HepG2 (cell line): ENCODE measurements at regions not wholly inside any gene's neighbourhood (a gene's known extent, or its start where the extent isn't known, plus 50 kb on each side); places are given as distances from the start of the nearest gene placed in this dataset. TPM values are rescaled to one million over a fixed set of nuclear protein-coding genes. Genes with fewer than 3 reads are reported as not detected.

Experiments
- ATAC-seq: fragments of 200-7000 bp; cut with Tn5 transposase; 3 replicates; pipeline ENCODE4 v1.9.1; 2020; ENCODE audit warnings: mild to moderate bottlenecking, moderate library complexity
- BruUV-seq: library from RNA; stranded (reverse); fragments of 400-500 nt; replicated peaks from 2 replicates; lab custom pipeline; 2021; lab: Mats Ljungman, UMichigan
- CTCF ChIA-PET: fragments of 300-600 bp; formaldehyde crosslinking; extraction: SDS; loops from one replicate; lab custom pipeline; 2021; ENCODE audit warnings: low total read pairs, inconsistent platforms, low intra/inter-chr PET ratio; lab: Yijun Ruan, JAX
- POLR2A ChIA-PET: fragments of 350-600 bp; sonication (Branson Sonifier 250); formaldehyde crosslinking; loops from one replicate; lab custom pipeline; 2020; ENCODE audit warnings: antibody characterized with exemption, inconsistent platforms; lab: Yijun Ruan, JAX
- DNase-seq: peaks from one replicate; pipeline ENCODE4 v3.0.0-alpha.2; 2015; ENCODE audit warnings: low spot score
- FAIRE-seq: peaks from 3 replicates; lab custom pipeline; 2011; peaks lifted over from hg19 to GRCh38; lab: Jason Lieb, UNC
- H2AFZ ChIP-seq: one replicate; pipeline ENCODE4 v1.6.1; 2011; ENCODE audit warnings: low read length, inconsistent platforms
- H3K27ac ChIP-seq: fragments of 300-600 bp; 3 replicates; pipeline ENCODE4 v1.8.0; 2011; ENCODE audit warnings: mixed run types, mild to moderate bottlenecking, mixed read lengths, low read length, inconsistent platforms; ENCODE audit not compliant: insufficient read depth; ENCODE audit errors: extremely low read length
- H3K27me3 ChIP-seq, 2 experiments: fragments of 200-600 bp in 1 of 2; 2 replicates in 1 of 2; 3 replicates in 1 of 2; pipeline versions ENCODE4 v1.6.0 to v1.8.0; 2011; ENCODE audit warnings: low read length in 2 of 2, mild to moderate bottlenecking in 2 of 2, moderate library complexity in 2 of 2, inconsistent platforms in 1 of 2; ENCODE audit not compliant: insufficient read depth in 2 of 2, control insufficient read depth in 1 of 2
- H3K36me3 ChIP-seq, 2 experiments: fragments of 200-600 bp in 1 of 2; replicated peaks in 1 of 2; 2 replicates in 1 of 2; 3 replicates in 1 of 2; pipeline versions ENCODE4 v1.5.1 to v1.8.0; 2011; ENCODE audit warnings: low read length in 2 of 2, inconsistent platforms in 1 of 2; ENCODE audit not compliant: insufficient read depth in 2 of 2, control insufficient read depth in 1 of 2
- H3K4me1 ChIP-seq: 2 replicates; pipeline ENCODE4 v1.5.1; 2012; ENCODE audit warnings: low read length, inconsistent platforms; ENCODE audit not compliant: insufficient read depth
- H3K4me2 ChIP-seq: 2 replicates; pipeline ENCODE4 v1.6.0; 2011; ENCODE audit warnings: low read depth, low read length, inconsistent platforms
- H3K4me3 ChIP-seq, 3 experiments: fragments of 200-600 bp in 1 of 3; sonication (generic), shearing (Covaris generic) in 1 of 3; replicated peaks in 1 of 3; 2 replicates each; pipeline ENCODE4 v1.5.1; 2011 to 2016; ENCODE audit warnings: low read length in 3 of 3, inconsistent platforms in 2 of 3, low read depth in 2 of 3, mild to moderate bottlenecking in 2 of 3, control low read depth in 1 of 3, mixed read lengths in 1 of 3; ENCODE audit not compliant: insufficient read depth in 1 of 3
- H3K79me2 ChIP-seq: one replicate; pipeline ENCODE4 v1.6.1; 2011; ENCODE audit warnings: low read length, inconsistent platforms; ENCODE audit not compliant: insufficient read depth
- H3K9ac ChIP-seq: 2 replicates; pipeline ENCODE4 v1.6.0; 2011; ENCODE audit warnings: mild to moderate bottlenecking, low read depth, low read length, inconsistent platforms; ENCODE audit not compliant: insufficient read depth
- H3K9me3 ChIP-seq: 2 replicates; pipeline ENCODE4 v1.5.1; 2012; ENCODE audit warnings: mild to moderate bottlenecking, low read length
- H4K20me1 ChIP-seq: 2 replicates; pipeline ENCODE4 v1.6.0; 2011; ENCODE audit warnings: inconsistent platforms, mild to moderate bottlenecking, low read length, moderate library complexity; ENCODE audit not compliant: insufficient read depth
- EHMT2 ChIP-seq: fragments of 200-600 bp; sonication (generic); IDR thresholded peaks from 2 replicates; pipeline ENCODE4 v1.7.0; 2017; ENCODE audit warnings: antibody characterized with exemption, low read depth, low read length, borderline replicate concordance
- HDAC6 ChIP-seq: fragments of 200-600 bp; sonication (generic); IDR thresholded peaks from 2 replicates; pipeline ENCODE4 v1.7.0; 2017; ENCODE audit warnings: mild to moderate bottlenecking, antibody characterized with exemption, low read length, low read depth
- NR3C1 ChIP-seq: sonication (generic); formaldehyde crosslinking; IDR thresholded peaks from 2 replicates; pipeline ENCODE4 v1.4.0; 2020; ENCODE audit warnings: missing genetic modification reagents
- ZFP36L1 ChIP-seq: sonication (generic); formaldehyde crosslinking; IDR thresholded peaks from 2 replicates; pipeline ENCODE4 v1.8.0; 2022; ENCODE audit warnings: mild to moderate bottlenecking, missing genetic modification reagents, moderate library complexity
- ZNF234 ChIP-seq: sonication (generic); formaldehyde crosslinking; conservative IDR thresholded peaks from 2 replicates; pipeline ENCODE4 v1.5.1; 2020; ENCODE audit warnings: mild to moderate bottlenecking, missing genetic modification reagents
- ZNF550 ChIP-seq: sonication (generic); formaldehyde crosslinking; IDR thresholded peaks from 2 replicates; pipeline ENCODE4 v1.4.0; 2020; ENCODE audit warnings: mild to moderate bottlenecking, missing genetic modification reagents, borderline replicate concordance
- WGBS: methylation state at CpG from one replicate; pipeline ENCODE4 v1.1.6; 2017; ENCODE audit warnings: low lambda C conversion rate; 5-methylcytosine and 5-hydroxymethylcytosine counted together
- in situ Hi-C: cut with HindIII; loops from 2 replicates; pipeline ENCODE4 v1.10.0; 2017; ENCODE audit warnings: low pct_unique_long_range_greater_than_20kb; ENCODE audit not compliant: extremely low pct_ligation_motif_present
- intact Hi-C: fragments of 100-400 bp; cut with micrococcal nuclease; formaldehyde crosslinking; loops from one replicate; pipeline ENCODE4 v1.10.0; 2022; ENCODE audit not compliant: unreplicated experiment
- microRNA-seq: library from miRNA; unstranded; fragments of <30 nt; microRNA quantifications from one replicate; pipeline ENCODE4, GENCODE V29; 2020
- small RNA-seq, 3 experiments: library from RNA; depleted of rRNA; stranded (forward); fragments of <200 nt; gene quantifications; one replicate each; pipeline ENCODE3, GENCODE V24; 2012; ENCODE audit warnings: low read depth in 2 of 3, low replicate concordance in 1 of 3; ENCODE audit not compliant: insufficient read length in 3 of 3, insufficient read depth in 2 of 3

GRCh38 chr4:29459926-29460325, 1260.2 kb upstream of the PCDH7 start (continued):
- TF ChIP-seq ZNF550 (CRISPR knock-in tag): no peak

GRCh38 chr4:29467044-29467717, 1253.0 kb upstream of the PCDH7 start:
- Histone ChIP-seq H3K36me3 (no peaks in the 10 kb centered on the region), H3K79me2 (no peaks in the 10 kb centered on the region), H3K4me3 (no peak overlapping the region), H3K27ac (no peak overlapping the region), H3K9me3 (peaks cover 79% of the 10 kb centered on the region), H3K4me2 (no peak overlapping the region), H3K9ac (no peak overlapping the region), H4K20me1 (no peaks in the 10 kb centered on the region), H3K4me1 (no peaks in the 10 kb centered on the region), H3K27me3 (no peaks in the 10 kb centered on the region), H2AFZ (no peak overlapping the region)
- FAIRE-seq: no peak
- no peak for ATAC-seq
- CTCF ChIA-PET: no interaction called here
- POLR2A ChIA-PET: no interaction called here
- in situ Hi-C loops (no loop called here), intact Hi-C loops (no loop called here)
- TF ChIP-seq HDAC6 (no peak), ZFP36L1 (CRISPR knock-in tag) (no peak), ZNF234 (CRISPR knock-in tag) (no peak), NR3C1 (CRISPR knock-in tag) (no peak), EHMT2 (no peak)
- BruUV-seq: no TSS peak
- DNase-seq: no peak
- 4% methylated on average over 1 of the region's 1 CpG for WGBS

Small RNAs in the stretch of these regions (microRNA-seq; reads per million reads assigned to microRNA genes)
- gene MIR4275: not detected

Small RNAs in the stretch of these regions (small RNA-seq; reads per million reads assigned to genes)
- gene RF00019: 0 reads per million in 3 experiments
- gene RN7SL101P: 0 reads per million in 3 experiments
